Erythroblast (primary cell): ENCODE measurements at regions not wholly inside any gene's neighbourhood (a gene's known extent, or its start where the extent isn't known, plus 50 kb on each side); places are given as distances from the start of the nearest gene placed in this dataset.

Experiments
- GATA1 ChIP-seq: IDR thresholded peaks from 2 replicates; pipeline ENCODE4 v1.6.1; 2011; ENCODE audit warnings: low read depth, mild to moderate bottlenecking, control low read depth, low read length, moderate library complexity
- POLR2A ChIP-seq: IDR thresholded peaks from 2 replicates; pipeline ENCODE4 v1.6.1; 2011; ENCODE audit warnings: mild to moderate bottlenecking, low read length

GRCh38 chr7:109308816-109309215 lies 739.1 kb downstream of the DNAJB9 start:
- TF ChIP-seq POLR2A, result no peak
- no peak for TF ChIP-seq GATA1
